ENCODE measurements at regions not wholly inside any gene's neighbourhood (a gene's known extent, or its start where the extent isn't known, plus 50 kb on each side); places are given as distances from the start of the nearest gene placed in this dataset.

DNA sequence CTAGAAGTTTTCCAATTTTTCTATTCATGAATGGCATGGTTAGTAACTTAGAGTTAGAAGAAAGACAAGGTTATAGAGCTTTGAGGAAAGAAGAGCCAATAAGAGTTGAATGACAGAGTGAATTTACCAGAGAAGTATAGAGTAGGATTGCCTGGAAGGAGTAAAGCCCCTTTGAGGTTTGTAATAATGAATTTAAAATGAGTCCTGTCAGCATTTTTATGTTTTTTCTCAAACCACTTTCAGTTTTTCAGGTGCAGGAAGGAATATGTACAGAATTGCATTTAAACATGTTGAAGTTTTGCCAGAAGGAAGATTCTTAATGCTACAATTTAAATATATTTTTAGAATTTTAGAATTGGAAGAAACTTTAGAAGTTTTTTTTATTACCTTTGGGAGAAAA, 408.3 kb downstream of the DSC3 start:
- TF ChIP-seq, protein P1, sequence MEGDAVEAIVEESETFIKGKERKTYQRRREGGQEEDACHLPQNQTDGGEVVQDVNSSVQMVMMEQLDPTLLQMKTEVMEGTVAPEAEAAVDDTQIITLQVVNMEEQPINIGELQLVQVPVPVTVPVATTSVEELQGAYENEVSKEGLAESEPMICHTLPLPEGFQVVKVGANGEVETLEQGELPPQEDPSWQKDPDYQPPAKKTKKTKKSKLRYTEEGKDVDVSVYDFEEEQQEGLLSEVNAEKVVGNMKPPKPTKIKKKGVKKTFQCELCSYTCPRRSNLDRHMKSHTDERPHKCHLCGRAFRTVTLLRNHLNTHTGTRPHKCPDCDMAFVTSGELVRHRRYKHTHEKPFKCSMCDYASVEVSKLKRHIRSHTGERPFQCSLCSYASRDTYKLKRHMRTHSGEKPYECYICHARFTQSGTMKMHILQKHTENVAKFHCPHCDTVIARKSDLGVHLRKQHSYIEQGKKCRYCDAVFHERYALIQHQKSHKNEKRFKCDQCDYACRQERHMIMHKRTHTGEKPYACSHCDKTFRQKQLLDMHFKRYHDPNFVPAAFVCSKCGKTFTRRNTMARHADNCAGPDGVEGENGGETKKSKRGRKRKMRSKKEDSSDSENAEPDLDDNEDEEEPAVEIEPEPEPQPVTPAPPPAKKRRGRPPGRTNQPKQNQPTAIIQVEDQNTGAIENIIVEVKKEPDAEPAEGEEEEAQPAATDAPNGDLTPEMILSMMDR (IDR thresholded peaks at IDR 0.05; ENCODE audit: insufficient read depth, low read depth, low read length, missing control alignments), result no peak
- no peak overlapping the region for H3K4me3 ChIP-seq (ENCODE audit: low read depth, low read length)
- no peak for DNase-seq (ENCODE audit: low read depth)

DNA sequence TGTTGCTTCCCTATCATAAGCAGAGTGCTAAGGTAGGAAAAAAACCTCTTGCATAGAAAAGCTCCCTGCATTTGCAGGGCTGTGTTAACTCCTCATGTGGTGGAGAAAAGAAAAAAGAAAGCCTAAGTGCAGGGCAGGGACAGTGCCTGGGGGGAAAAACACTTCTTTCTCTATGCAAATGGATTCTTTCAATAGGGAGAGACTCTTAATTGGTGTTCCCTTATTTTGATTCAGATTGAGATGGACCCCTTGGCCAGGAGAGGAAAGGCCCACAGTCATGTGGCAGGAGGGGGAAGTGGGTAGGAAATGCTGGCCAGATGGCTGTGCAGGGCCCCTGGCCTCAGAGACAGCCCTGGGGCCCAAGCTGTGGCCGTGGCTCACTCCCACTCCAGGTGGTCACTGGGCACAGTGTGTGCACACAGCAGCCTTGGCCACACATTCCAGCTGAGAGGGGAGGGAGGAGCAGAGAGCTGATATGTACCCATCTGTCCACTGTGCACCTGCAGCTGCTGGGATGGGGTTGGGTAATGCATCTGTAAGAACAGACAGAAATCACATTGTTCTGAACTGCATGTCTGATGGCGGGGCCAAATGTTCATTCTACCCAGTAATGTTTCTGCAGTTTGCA, 410.4 kb downstream of the DSC3 start:
- TF ChIP-seq, protein P1 (IDR thresholded peaks at IDR 0.05; ENCODE audit: insufficient read depth, low read depth, low read length, missing control alignments), result no peak
- DNase-seq (ENCODE audit: low read depth), result no peak

DNA sequence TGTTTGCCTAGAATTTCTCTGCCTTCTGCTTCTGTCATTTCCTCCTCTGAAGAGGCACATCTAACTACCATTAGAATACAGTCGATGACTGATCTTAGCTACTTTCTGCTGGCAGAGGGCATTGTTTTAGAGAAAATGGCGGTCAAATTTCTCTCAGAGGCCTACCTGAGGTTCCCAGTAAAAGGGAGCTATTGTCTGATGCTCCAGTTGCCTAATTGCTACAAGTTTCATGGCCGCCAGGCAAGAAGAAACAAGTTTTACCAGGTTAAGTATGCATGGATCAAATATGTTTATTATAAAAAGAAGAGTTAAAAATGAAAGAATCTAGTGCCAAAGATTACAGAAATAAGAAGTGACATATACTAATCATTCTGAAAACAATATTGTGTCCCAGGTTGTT, 416.6 kb downstream of the DSC3 start:
- no peak for DNase-seq (ENCODE audit: low read depth)
- TF ChIP-seq, protein P1 (IDR thresholded peaks at IDR 0.05; ENCODE audit: insufficient read depth, low read depth, low read length, missing control alignments), result no peak
- no peak overlapping the region for H3K4me3 ChIP-seq (ENCODE audit: low read depth, low read length)

More for the DNA sequence above, 410.4 kb downstream of the DSC3 start:
- H3K4me3 ChIP-seq (ENCODE audit: low read depth, low read length), result no peak overlapping the region

DNA sequence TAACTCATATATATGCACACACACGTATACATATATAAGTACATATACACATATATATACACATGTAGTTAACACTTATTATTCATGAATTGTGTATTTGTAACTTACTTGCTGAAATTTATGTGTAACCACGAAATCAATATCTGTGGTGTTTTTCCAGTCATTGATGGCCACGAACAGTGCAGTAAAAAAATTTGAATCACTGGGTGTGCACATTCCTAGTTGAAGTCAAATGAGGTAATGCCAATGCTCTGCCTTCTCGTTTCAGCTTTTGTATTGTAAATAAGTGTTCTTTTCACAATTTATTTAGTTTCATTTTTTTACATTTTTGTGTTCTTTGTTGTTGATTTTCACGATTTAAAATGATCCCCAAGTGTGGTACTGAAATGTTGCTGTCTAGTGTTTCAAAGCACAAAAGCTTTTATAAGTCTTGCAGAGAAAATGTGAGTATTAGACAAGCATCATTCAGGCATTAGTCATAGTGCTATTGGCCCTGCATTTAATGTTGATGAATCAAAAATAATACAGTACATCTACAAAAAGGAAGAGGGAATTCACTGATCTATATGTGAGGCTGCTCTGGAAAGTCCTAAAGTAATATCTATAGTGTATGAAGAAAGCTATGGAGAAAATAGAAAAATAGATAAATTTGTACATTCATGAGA, 419.0 kb downstream of the DSC3 start:
- DNase-seq (ENCODE audit: low read depth), result no peak
- no peak overlapping the region for H3K4me3 ChIP-seq (ENCODE audit: low read depth, low read length)
- TF ChIP-seq, protein P1 (IDR thresholded peaks at IDR 0.05; ENCODE audit: insufficient read depth, low read depth, low read length, missing control alignments), result no peak

DNA sequence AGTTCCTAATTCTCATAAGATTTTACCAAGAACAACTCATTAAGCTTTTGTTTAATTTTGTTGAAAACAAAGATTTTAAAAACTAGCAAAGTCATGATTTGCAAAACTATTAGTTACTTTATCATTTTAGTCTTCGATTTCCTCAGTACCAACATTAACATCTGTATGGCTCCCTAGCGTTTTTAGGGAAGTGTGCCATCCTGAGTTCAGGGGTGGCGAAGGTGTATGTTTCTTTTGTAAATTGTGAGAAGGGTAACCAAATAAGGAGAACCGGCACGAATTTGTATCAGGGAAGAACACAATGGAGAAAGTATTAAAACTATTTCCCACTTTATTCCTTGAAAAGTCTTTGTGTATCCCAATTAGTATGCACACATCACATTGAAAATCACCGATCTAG, 419.9 kb downstream of the DSC3 start:
- no peak for DNase-seq (ENCODE audit: low read depth)
- TF ChIP-seq, protein P1 (IDR thresholded peaks at IDR 0.05; ENCODE audit: insufficient read depth, low read depth, low read length, missing control alignments), result no peak
- H3K4me3 ChIP-seq (ENCODE audit: low read depth, low read length), result no peak overlapping the region

DNA sequence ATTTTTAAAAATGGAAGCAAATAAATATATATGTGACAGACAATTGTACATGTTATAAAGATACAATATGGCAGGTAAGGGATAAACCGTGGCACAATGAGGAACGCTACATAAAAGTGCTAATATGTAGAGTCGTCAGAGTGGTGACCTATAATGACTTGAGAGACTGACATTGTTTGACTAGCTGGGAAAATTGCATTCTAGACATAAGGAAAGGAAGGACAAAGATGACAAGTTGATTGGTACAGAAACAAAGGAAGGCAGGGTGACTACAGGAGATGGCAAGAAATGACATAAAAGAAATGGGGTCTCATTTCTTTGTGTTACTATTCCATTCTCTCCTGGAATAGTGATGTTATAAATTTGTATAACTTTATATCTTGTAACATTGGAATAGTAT, 420.4 kb downstream of the DSC3 start:
- no peak for DNase-seq (ENCODE audit: low read depth)
- TF ChIP-seq, protein P1 (IDR thresholded peaks at IDR 0.05; ENCODE audit: insufficient read depth, low read depth, low read length, missing control alignments), result no peak
- no peak overlapping the region for H3K4me3 ChIP-seq (ENCODE audit: low read depth, low read length)

DNA sequence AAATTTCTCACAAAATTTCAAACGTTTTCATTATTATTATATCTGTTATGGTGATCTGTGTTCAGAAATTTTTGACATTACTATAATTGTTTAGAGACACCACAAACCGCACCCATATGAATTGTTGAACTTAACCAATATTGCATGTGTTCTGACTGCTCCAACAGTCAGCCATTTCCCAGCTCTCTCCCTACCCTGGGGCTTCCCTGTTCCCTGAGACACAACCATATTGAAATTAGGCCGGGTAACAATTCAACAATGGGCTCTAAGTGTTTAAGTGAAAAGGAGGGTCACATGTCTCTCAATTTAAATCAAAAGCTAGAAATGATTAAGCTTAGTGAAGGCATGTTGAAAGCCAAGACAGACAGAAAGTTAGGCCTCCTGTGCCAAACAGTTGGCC, 424.0 kb downstream of the DSC3 start:
- TF ChIP-seq, protein P1 (IDR thresholded peaks at IDR 0.05; ENCODE audit: insufficient read depth, low read depth, low read length, missing control alignments), result no peak
- H3K4me3 ChIP-seq (ENCODE audit: low read depth, low read length), result no peak overlapping the region
- no peak for DNase-seq (ENCODE audit: low read depth)

Data from GM12865 (cell line).